ENCODE measurements at regions not wholly inside any gene's neighbourhood (a gene's known extent, or its start where the extent isn't known, plus 50 kb on each side); places are given as distances from the start of the nearest gene placed in this dataset.

DNA sequence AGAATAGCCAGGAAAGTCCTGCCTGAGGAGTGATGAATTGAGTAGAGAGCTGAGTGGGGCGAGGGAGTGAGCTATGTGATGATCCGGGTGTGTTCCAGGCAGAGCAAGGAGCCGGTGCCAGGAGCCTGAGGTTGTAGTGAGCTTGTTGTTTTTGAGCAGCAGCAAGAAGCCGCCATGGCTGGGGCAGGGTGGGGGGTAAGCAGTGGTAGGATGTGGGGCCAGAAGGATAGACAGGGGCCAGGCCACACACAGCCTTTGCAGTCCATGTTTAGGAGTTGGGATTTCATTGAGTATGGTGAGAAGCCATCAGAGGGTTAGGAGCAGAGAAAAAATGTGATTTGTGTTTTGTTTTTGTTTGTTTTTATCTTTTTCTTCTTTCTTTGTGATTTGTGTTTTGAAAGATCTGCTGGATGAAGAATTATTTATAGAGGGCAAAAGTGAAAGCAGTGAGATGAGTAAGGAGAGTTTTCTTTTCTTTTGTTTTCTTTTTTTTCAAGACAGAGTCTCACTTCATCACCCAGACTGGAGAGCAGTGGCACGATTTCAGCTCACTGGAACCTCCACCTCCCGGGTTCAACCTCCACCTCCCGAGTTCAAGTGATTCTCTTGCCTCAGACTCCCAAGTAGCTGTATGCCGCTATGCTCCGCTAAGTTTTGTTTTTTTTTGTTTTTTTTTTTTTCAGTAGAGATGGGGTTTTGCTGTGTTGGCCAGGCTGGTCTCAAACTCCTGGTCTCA lies 92.3 kb upstream of the BCAT1 start:
- TF ChIP-seq POLR2A (IDR thresholded peaks at IDR 0.05) (no peak), POLR2AphosphoS5 (IDR thresholded peaks at IDR 0.05) (no peak)
- TF ChIP-seq, protein P1, sequence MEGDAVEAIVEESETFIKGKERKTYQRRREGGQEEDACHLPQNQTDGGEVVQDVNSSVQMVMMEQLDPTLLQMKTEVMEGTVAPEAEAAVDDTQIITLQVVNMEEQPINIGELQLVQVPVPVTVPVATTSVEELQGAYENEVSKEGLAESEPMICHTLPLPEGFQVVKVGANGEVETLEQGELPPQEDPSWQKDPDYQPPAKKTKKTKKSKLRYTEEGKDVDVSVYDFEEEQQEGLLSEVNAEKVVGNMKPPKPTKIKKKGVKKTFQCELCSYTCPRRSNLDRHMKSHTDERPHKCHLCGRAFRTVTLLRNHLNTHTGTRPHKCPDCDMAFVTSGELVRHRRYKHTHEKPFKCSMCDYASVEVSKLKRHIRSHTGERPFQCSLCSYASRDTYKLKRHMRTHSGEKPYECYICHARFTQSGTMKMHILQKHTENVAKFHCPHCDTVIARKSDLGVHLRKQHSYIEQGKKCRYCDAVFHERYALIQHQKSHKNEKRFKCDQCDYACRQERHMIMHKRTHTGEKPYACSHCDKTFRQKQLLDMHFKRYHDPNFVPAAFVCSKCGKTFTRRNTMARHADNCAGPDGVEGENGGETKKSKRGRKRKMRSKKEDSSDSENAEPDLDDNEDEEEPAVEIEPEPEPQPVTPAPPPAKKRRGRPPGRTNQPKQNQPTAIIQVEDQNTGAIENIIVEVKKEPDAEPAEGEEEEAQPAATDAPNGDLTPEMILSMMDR (IDR thresholded peaks at IDR 0.05) = no peak

Data from breast epithelium (tissue), 3 donors.